T-helper 1 cell treated with Interleukin-12 subunit alpha and Interleukin-12 subunit beta and Interleukin-4 antibody, amounts not matched to agents 30 ng/mL and 1 ng/mL, for 36 hours (primary cell): ENCODE measurements at regions not wholly inside any gene's neighbourhood (a gene's known extent, or its start where the extent isn't known, plus 50 kb on each side); places are given as distances from the start of the nearest gene placed in this dataset.

Source experiments
- intact Hi-C: fragments of 100-400 bp; cut with micrococcal nuclease; formaldehyde crosslinking; loops from one replicate; pipeline ENCODE4 v1.15.1; 2024

GRCh38 chrX:30951003-30951402 lies 61.9 kb upstream of the TAB3 start:
- intact Hi-C loops = no loop called here

GRCh38 chrX:30950391-30950790 lies 61.3 kb upstream of the TAB3 start:
- intact Hi-C loops = no loop called here

- intact Hi-C loops = no loop called here
Observed at GRCh38 chrX:30949554-30949953, 60.5 kb upstream of the TAB3 start.

GRCh38 chrX:30948626-30949025 lies 59.6 kb upstream of the TAB3 start:
- intact Hi-C loops = no loop called here

GRCh38 chrX:30948051-30948450 lies 59.0 kb upstream of the TAB3 start:
- intact Hi-C loops = no loop called here

GRCh38 chrX:30943984-30944383 lies 54.9 kb upstream of the TAB3 start:
- intact Hi-C loops = no loop called here

- intact Hi-C loops = no loop called here
Observed at GRCh38 chrX:30941898-30942297, 52.8 kb upstream of the TAB3 start.

- intact Hi-C loops = no loop called here
Observed at GRCh38 chrX:30939928-30940327, 50.9 kb upstream of the TAB3 start.
